PC-3 (cell line): ENCODE measurements at regions not wholly inside any gene's neighbourhood (a gene's known extent, or its start where the extent isn't known, plus 50 kb on each side); places are given as distances from the start of the nearest gene placed in this dataset.

Experiments used
- EZH2 ChIP-seq: fragments of 300-600 bp; sonication (generic); IDR thresholded peaks from one replicate; pipeline ENCODE4 v1.6.1; 2017; ENCODE audit warnings: antibody characterized with exemption, mild to moderate bottlenecking, low read length; ENCODE audit not compliant: unreplicated experiment
- TF ChIP-seq, protein P1 (sequence below): fragments of 300-600 bp; sonication (generic); conservative IDR thresholded peaks from 2 replicates; pipeline ENCODE4 v1.5.1; 2017; ENCODE audit warnings: antibody characterized with exemption, low read depth, mild to moderate bottlenecking, low read length

DNA sequence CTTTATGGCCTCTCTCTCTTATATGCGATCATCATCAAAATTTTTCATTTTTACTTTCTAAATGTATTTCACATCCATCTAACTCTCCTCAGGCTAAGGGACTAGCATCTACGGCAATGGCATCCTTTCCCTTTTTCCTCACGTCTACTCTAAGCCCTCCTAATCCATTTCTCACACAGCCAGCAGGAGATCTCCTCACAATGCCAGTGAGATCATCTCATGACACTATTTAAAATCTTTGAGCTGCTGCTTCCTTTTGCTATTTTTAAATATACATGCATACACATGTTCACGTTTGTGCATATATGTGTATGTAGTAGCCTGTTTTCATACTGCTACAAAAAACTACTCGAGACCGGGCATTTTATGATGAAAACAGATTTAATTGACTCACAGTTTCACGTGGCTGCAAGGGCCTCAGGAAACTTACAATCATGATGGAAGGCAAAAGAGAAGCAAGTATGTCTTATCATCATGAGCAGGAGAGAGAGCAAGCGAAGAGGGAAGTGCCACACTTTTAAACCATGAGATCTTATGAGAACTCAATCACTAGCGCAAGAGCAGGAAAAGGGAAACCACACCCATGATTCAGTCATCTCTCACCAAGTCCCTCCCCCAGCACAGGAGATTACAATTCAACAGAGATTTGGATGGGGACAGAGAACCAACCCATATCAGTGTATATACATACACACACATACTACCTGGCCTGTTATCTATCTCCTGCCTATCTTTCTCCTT, 599.2 kb upstream of the ROBO1 start:
- TF ChIP-seq, protein P1, sequence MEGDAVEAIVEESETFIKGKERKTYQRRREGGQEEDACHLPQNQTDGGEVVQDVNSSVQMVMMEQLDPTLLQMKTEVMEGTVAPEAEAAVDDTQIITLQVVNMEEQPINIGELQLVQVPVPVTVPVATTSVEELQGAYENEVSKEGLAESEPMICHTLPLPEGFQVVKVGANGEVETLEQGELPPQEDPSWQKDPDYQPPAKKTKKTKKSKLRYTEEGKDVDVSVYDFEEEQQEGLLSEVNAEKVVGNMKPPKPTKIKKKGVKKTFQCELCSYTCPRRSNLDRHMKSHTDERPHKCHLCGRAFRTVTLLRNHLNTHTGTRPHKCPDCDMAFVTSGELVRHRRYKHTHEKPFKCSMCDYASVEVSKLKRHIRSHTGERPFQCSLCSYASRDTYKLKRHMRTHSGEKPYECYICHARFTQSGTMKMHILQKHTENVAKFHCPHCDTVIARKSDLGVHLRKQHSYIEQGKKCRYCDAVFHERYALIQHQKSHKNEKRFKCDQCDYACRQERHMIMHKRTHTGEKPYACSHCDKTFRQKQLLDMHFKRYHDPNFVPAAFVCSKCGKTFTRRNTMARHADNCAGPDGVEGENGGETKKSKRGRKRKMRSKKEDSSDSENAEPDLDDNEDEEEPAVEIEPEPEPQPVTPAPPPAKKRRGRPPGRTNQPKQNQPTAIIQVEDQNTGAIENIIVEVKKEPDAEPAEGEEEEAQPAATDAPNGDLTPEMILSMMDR, result no peak
- TF ChIP-seq EZH2, result no peak
